Left lung (tissue), 4 donors: ENCODE measurements at regions not wholly inside any gene's neighbourhood (a gene's known extent, or its start where the extent isn't known, plus 50 kb on each side); places are given as distances from the start of the nearest gene placed in this dataset.

Source experiments
- ATAC-seq: fragments of 200-7000 bp; cut with Tn5 transposase; one replicate; pipeline ENCODE4 v1.9.1; 2020; ENCODE audit warnings: moderate library complexity
- DNase-seq, 4 donors: peaks; one replicate each; pipeline ENCODE4 v3.0.0-alpha.2; 2013 to 2020
- H3K27ac ChIP-seq, 2 donors: fragments of 200-600 bp; sonication (generic) in 1 of 2; one replicate each; pipeline versions ENCODE4 v1.5.0 to v1.8.0; 2020 to 2021
- H3K27me3 ChIP-seq, 2 donors: fragments of 200-600 bp; sonication (generic) in 1 of 2; one replicate each; pipeline versions ENCODE4 v1.5.0 to v1.8.0; 2020 to 2021
- H3K36me3 ChIP-seq, 2 donors: fragments of 200-600 bp; sonication (generic) in 1 of 2; one replicate each; pipeline versions ENCODE4 v1.5.0 to v1.8.0; 2020 to 2021
- H3K4me1 ChIP-seq, 2 donors: fragments of 200-600 bp; one replicate each; pipeline ENCODE4 v1.8.0; 2021
- H3K4me3 ChIP-seq, 2 donors: fragments of 200-600 bp; sonication (generic) in 1 of 2; one replicate each; pipeline versions ENCODE4 v1.5.0 to v1.8.0; 2020 to 2021; ENCODE audit warnings: mild to moderate bottlenecking in 1 of 2
- H3K9me3 ChIP-seq, 2 donors: fragments of 200-600 bp; sonication (generic) in 1 of 2; one replicate each; pipeline versions ENCODE4 v1.5.0 to v1.8.0; 2020 to 2021
- CTCF ChIP-seq, 2 donors: fragments of 200-600 bp; sonication (generic) in 1 of 2; IDR thresholded peaks; one replicate each; pipeline versions ENCODE4 v1.5.0 to v1.8.0; 2021; ENCODE audit warnings: antibody characterized with exemption in 2 of 2
- intact Hi-C, 2 donors: fragments of 100-400 bp; cut with DNase I; formaldehyde crosslinking; loops; one replicate each; pipeline versions ENCODE4 v1.11.2 to v1.14.2; 2022
- donor health status: DM: no; HTN: yes; CAD: no.
- donor health status: DM: no; HTN: no; CAD: no.

DNA sequence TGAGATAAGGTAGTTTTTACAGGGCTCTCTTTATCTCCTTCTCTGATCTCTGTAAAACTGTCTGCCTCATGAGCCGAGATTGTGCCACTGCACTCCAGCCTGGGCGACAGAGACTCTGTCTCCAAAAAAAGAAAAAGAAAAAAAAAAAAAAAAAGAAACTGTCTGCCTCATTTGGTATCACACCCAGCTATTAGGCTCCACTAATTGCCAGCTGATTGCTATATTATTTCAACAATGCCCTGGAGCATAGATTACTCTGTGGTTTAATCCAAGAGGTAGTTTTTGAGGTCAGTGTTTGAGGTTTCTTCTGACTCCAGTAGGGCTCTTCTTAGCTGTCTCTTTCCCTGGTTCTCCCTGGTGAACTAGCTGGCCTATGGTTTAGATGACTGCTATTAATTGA, 268.1 kb upstream of the PLPP4 start:
- no peak for TF ChIP-seq CTCF (IDR thresholded peaks at IDR 0.05)
- Histone ChIP-seq H3K27me3 (no peaks in the 10 kb centered on the region), H3K36me3 (no peaks in the 10 kb centered on the region), H3K4me1 (no peaks in the 10 kb centered on the region), H3K9me3 (no peaks in the 10 kb centered on the region), H3K4me3 (no peak overlapping the region), H3K27ac (no peak overlapping the region)
- intact Hi-C loops, result no loop called here
- DNase-seq (no peak), ATAC-seq (no peak)

DNA sequence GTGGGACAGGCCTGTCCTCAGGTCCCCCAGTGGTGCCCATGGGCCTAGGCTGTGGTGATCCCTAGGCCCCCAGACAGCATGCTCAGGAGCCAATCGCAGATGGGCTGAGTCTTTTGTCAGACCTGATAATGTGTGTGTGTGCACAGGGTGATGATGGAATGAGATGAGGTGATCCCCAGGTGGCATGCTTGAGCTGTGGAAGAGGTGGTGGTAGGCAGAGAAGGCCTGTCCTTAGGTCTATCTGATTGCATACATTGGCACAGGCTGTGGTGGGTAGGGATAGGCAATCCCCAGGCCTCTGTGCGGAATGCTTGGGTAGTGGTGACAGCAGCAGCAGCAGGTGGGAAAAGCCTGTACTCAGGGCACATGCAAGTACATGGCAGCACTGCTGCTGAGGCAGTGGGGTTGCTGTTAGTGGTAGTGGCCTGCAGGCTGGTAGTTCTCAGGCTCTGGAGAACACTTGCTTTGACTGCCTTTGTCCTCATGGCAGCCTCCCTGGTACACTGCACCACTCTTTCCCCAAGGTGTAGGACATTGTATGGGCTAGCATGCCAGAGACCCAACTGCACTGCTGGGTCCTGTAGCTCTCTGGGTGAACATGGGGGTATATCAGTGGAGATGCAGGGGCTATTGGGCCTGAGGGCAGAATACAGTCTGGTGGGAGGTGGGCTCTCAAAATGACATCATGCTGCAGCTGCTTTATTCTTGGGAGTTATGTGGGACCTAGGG, 260.9 kb upstream of the PLPP4 start:
- intact Hi-C loops, result no loop called here
- no peaks in the 10 kb centered on the region for H3K27me3 ChIP-seq
- ATAC-seq (no peak), DNase-seq (no peak)
- no peaks in the 10 kb centered on the region for H3K36me3 ChIP-seq
- H3K9me3 ChIP-seq, result no peaks in the 10 kb centered on the region
- no peaks in the 10 kb centered on the region for H3K4me1 ChIP-seq
- no peak overlapping the region for H3K27ac ChIP-seq
- TF ChIP-seq CTCF (IDR thresholded peaks at IDR 0.05), result no peak
- no peak overlapping the region for H3K4me3 ChIP-seq

DNA sequence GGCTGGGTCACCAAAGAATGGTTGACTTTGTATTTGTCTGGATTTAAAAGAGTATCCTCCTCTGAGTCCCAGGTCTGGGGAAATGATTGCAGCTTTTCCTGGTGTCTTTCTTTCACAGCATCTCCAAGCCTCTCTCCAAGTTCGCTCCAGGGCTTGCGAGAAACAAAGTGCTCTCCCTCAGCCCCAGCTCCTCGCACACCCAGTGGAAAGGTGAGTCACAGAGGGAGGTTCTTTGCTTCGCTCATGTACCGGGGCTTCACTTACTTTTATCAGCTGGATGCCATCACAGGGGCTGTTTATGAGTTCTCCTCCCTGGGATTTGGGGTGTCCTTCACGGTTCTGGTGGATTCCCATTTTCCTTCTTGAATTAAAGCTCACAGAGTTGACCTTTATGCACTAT, 252.2 kb upstream of the PLPP4 start:
- Histone ChIP-seq H3K27me3 (no peaks in the 10 kb centered on the region), H3K4me1 (no peaks in the 10 kb centered on the region), H3K36me3 (no peaks in the 10 kb centered on the region), H3K27ac (no peak overlapping the region), H3K9me3 (no peaks in the 10 kb centered on the region), H3K4me3 (no peak overlapping the region)
- no peak for TF ChIP-seq CTCF (IDR thresholded peaks at IDR 0.05)
- intact Hi-C loops, result no loop called here
- DNase-seq (no peak), ATAC-seq (no peak)

DNA sequence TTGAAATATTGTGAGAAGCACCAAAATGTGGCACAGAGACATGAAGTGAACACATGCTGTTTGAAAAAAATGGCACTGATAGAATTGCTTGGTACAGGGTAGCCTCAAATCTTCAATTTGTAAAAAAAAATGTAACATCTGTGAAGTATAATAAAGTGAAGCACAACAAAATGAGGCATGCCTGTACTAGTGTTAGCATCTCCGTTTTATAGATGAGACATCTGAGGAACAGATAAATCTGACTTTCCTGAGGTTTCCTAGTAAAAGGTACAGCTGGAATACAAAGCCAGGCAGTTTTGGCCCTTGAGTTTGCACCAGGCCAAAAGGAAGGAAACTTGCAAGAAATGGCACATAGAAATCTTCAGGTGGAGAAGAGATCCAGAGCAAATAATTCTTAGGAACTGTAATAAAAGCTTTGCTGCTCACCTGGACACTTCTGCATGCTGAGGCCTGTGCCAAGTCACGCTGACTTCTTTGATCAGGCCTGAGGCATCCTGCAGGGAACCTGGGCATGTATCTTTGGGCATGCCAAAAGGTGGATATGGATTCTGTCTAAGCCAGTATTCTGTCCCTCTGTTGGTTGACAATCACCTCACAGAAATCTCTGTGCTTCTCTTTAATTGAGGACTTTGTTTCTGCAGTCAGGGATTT, 251.5 kb upstream of the PLPP4 start:
- Histone ChIP-seq H3K4me3 (no peak overlapping the region), H3K4me1 (no peaks in the 10 kb centered on the region), H3K27me3 (no peaks in the 10 kb centered on the region), H3K36me3 (no peaks in the 10 kb centered on the region), H3K27ac (no peak overlapping the region), H3K9me3 (no peaks in the 10 kb centered on the region)
- intact Hi-C loops, result no loop called here
- no peak for DNase-seq
- TF ChIP-seq CTCF (IDR thresholded peaks at IDR 0.05), result no peak
- ATAC-seq, result no peak

DNA sequence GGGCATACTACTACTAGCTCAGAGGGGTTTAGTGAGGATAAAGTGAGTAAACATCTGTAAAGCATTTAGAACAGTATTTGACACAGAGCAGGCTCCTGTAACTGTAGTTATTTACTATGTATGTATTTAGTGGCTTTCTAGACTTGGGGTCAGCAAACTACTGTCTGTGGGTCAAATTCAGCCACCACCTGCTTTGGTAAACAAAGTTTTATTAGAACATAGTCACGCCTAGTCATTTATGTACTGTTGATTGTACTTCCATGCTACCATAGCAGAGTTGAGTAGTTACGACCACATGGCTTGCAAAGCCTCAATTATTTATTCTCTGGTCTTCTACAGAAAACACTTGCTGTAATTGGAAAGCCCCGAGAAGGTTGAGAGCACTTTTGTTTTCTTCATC, 248.5 kb upstream of the PLPP4 start:
- Histone ChIP-seq H3K27ac (no peak overlapping the region), H3K36me3 (no peaks in the 10 kb centered on the region), H3K9me3 (no peaks in the 10 kb centered on the region), H3K4me1 (no peaks in the 10 kb centered on the region), H3K27me3 (no peaks in the 10 kb centered on the region), H3K4me3 (no peak overlapping the region)
- DNase-seq (no peak), ATAC-seq (no peak)
- TF ChIP-seq CTCF (IDR thresholded peaks at IDR 0.05), result no peak
- intact Hi-C loops, result no loop called here
